ENCODE measurements at regions not wholly inside any gene's neighbourhood (a gene's known extent, or its start where the extent isn't known, plus 50 kb on each side); places are given as distances from the start of the nearest gene placed in this dataset.

GRCh38 chr20:22248051-22248667 lies 336.2 kb downstream of the FOXA2 start:
- TF ChIP-seq, protein P1, sequence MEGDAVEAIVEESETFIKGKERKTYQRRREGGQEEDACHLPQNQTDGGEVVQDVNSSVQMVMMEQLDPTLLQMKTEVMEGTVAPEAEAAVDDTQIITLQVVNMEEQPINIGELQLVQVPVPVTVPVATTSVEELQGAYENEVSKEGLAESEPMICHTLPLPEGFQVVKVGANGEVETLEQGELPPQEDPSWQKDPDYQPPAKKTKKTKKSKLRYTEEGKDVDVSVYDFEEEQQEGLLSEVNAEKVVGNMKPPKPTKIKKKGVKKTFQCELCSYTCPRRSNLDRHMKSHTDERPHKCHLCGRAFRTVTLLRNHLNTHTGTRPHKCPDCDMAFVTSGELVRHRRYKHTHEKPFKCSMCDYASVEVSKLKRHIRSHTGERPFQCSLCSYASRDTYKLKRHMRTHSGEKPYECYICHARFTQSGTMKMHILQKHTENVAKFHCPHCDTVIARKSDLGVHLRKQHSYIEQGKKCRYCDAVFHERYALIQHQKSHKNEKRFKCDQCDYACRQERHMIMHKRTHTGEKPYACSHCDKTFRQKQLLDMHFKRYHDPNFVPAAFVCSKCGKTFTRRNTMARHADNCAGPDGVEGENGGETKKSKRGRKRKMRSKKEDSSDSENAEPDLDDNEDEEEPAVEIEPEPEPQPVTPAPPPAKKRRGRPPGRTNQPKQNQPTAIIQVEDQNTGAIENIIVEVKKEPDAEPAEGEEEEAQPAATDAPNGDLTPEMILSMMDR (IDR thresholded peaks at IDR 0.05; ENCODE audit: low read depth, low read length) = peak; percentile 63
- no peak for TF ChIP-seq MYC (IDR thresholded peaks at IDR 0.05; ENCODE audit: low read depth, low read length)
- peak; percentile 14 for DNase-seq (ENCODE audit: low read depth)
- no peak overlapping the region for H3K4me3 ChIP-seq (ENCODE audit: low read depth, low read length)

DNA sequence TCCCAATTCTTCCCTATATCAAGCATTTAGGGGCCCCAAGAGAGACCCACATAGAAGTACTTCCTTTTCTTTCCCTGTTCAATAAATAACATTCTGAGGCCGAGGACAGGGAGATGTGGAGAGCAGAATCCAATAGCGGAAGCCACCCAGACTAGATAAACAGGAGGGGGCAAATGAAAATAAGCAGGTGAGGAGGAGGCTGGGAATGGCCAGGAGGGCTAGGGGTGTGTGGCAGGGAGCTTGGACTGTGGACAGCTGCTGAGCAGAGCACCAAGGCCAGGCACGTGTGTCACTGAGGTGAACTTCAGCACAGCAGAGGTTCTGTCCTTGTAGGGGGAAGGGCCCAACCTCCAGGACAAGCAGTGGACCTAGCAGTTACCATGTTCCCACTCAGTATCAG lies 339.2 kb downstream of the FOXA2 start:
- DNase-seq (ENCODE audit: low read depth) = no peak
- H3K4me3 ChIP-seq (ENCODE audit: low read depth, low read length) = no peak overlapping the region
- TF ChIP-seq POLR2A (IDR thresholded peaks at IDR 0.05; ENCODE audit: extremely low read depth, insufficient read length) (no peak), MYC (IDR thresholded peaks at IDR 0.05; ENCODE audit: low read depth, low read length) (no peak)
- TF ChIP-seq, protein P2, sequence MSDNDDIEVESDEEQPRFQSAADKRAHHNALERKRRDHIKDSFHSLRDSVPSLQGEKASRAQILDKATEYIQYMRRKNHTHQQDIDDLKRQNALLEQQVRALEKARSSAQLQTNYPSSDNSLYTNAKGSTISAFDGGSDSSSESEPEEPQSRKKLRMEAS (IDR thresholded peaks at IDR 0.05; ENCODE audit: low read depth, low read length) = no peak
- TF ChIP-seq, protein P1 (IDR thresholded peaks at IDR 0.05; ENCODE audit: low read depth, low read length) = no peak

DNA sequence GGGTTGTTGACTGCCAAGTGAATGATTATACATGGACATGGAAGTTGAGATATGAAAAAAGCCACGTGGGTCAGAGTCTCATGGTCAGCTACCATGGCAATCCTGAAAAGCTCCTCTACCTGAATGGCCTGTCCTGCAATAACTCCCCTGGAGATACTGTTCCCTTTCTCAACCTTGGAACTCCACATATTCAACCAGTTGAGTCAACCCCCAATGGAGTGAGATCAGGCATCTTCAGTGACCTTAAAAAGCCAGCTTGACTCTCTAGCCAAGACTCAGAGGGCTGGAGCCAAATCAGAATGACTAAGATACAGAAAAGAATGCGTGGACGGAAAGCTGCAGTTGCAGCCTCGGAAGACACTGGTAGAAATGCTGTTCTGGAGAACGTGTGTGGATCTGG lies 341.3 kb downstream of the FOXA2 start:
- no peak overlapping the region for H3K4me3 ChIP-seq (ENCODE audit: low read depth, low read length)
- DNase-seq (ENCODE audit: low read depth) = no peak
- TF ChIP-seq, protein P1 (IDR thresholded peaks at IDR 0.05; ENCODE audit: low read depth, low read length) = no peak
- TF ChIP-seq, protein P2 (IDR thresholded peaks at IDR 0.05; ENCODE audit: low read depth, low read length) = no peak
- TF ChIP-seq POLR2A (IDR thresholded peaks at IDR 0.05; ENCODE audit: extremely low read depth, insufficient read length) = no peak

DNA sequence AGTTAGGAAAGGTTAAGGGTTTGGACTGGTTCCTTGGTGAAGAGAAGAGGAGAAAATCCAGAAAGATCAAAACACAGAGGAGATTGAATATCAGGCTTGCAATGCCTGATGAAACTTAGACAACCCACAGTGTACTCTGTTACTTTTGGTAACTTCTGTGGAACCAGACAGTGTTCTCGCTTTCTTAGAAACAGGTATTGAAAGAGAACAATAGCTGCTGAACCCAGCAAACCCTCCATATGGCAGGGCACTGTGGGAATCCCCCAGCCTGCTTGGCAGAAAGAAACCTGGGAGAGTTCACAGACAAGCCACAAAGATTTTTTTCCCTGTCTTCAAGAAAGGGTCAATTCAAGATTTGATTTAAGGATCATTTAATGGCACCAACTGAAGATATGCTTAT lies 342.8 kb downstream of the FOXA2 start:
- no peak for DNase-seq (ENCODE audit: low read depth)
- no peak overlapping the region for H3K4me3 ChIP-seq (ENCODE audit: low read depth, low read length)
- TF ChIP-seq, protein P1 (IDR thresholded peaks at IDR 0.05; ENCODE audit: low read depth, low read length) = no peak
- TF ChIP-seq MYC (IDR thresholded peaks at IDR 0.05; ENCODE audit: low read depth, low read length) (no peak), POLR2A (IDR thresholded peaks at IDR 0.05; ENCODE audit: extremely low read depth, insufficient read length) (no peak)
- TF ChIP-seq, protein P2 (IDR thresholded peaks at IDR 0.05; ENCODE audit: low read depth, low read length) = no peak

DNA sequence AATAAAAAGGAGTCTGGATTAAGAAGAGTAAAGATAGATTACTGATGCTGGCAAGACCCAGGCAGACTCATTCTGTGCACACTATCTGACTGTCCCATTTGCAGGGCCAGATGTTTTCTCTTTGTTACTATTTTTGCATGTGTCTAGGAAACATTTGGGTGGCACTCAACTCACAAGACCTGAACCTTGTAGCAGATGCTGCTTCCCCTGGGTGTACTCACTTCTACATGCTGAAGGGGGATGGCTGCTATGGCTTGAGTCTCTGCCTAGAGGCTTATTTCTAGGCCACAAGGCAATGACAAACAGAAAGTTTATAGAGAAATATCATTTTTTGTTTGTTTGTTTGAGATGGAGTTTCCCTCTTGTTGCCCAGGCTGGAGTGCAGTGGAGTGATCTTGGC lies 351.4 kb downstream of the FOXA2 start:
- no peak overlapping the region for H3K4me3 ChIP-seq (ENCODE audit: low read depth, low read length)
- TF ChIP-seq MYC (IDR thresholded peaks at IDR 0.05; ENCODE audit: low read depth, low read length) (no peak), POLR2A (IDR thresholded peaks at IDR 0.05; ENCODE audit: extremely low read depth, insufficient read length) (no peak)
- TF ChIP-seq, protein P2 (IDR thresholded peaks at IDR 0.05; ENCODE audit: low read depth, low read length) = no peak
- no peak for DNase-seq (ENCODE audit: low read depth)

- no peak overlapping the region for H3K4me3 ChIP-seq (ENCODE audit: low read depth, low read length)
- no peak for DNase-seq (ENCODE audit: low read depth)
- TF ChIP-seq, protein P2 (IDR thresholded peaks at IDR 0.05; ENCODE audit: low read depth, low read length) = no peak
- no peak for TF ChIP-seq POLR2A (IDR thresholded peaks at IDR 0.05; ENCODE audit: extremely low read depth, insufficient read length)
- TF ChIP-seq, protein P1 (IDR thresholded peaks at IDR 0.05; ENCODE audit: low read depth, low read length) = no peak
- TF ChIP-seq MYC (IDR thresholded peaks at IDR 0.05; ENCODE audit: low read depth, low read length) = no peak
Observed at GRCh38 chr20:22232473-22232872, 351.9 kb downstream of the FOXA2 start.

All from NB4 (cell line).